RCC 7860 (cell line): ENCODE measurements at regions not wholly inside any gene's neighbourhood (a gene's known extent, or its start where the extent isn't known, plus 50 kb on each side); places are given as distances from the start of the nearest gene placed in this dataset.
A peak's percentile ranks its signal among the peaks of the same experiment; 100 is the strongest.
"Not testable (repeated sequence)": the region's sequence is repeated elsewhere in the genome, so short reads cannot be mapped to it uniquely, and the experiment has no call there.

Source experiments
- DNase-seq: peaks from one replicate; pipeline ENCODE4 v3.0.0-alpha.2; 2015; ENCODE audit warnings: low spot score
- FAIRE-seq: peaks from 2 replicates; lab custom pipeline; 2012; peaks lifted over from hg19 to GRCh38; lab: Jason Lieb, UNC

GRCh38 chr3:38966811-38967692 lies 84.7 kb downstream of the SCN11A start:
- FAIRE-seq (no peak), DNase-seq (no peak)

GRCh38 chr3:38964646-38965045 lies 87.1 kb downstream of the SCN11A start:
- FAIRE-seq = no peak
- DNase-seq = no peak

- no peak for FAIRE-seq
These were observed 87.5 kb downstream of the SCN11A start for GRCh38 chr3:38964204-38964603.

GRCh38 chr3:38960953-38961622 lies 90.7 kb downstream of the SCN11A start:
- DNase-seq = no peak
- no peak for FAIRE-seq

More at GRCh38 chr3:38964204-38964603, 87.5 kb downstream of the SCN11A start:
- no peak for DNase-seq

- DNase-seq = no peak
- no peak for FAIRE-seq
These were observed 91.6 kb downstream of the SCN11A start for GRCh38 chr3:38960042-38960622.

- DNase-seq = no peak
- no peak for FAIRE-seq
These were observed 93.6 kb downstream of the SCN11A start for GRCh38 chr3:38958026-38958720.

GRCh38 chr3:38957296-38957695 lies 94.4 kb downstream of the SCN11A start:
- FAIRE-seq (no peak), DNase-seq (no peak)

GRCh38 chr3:38952721-38953120 lies 99.0 kb downstream of the SCN11A start:
- DNase-seq (no peak), FAIRE-seq (no peak)

- not testable (repeated sequence) for DNase-seq, FAIRE-seq
These were observed 100.6 kb downstream of the SCN11A start for GRCh38 chr3:38951167-38951566.

- DNase-seq (no peak), FAIRE-seq (no peak)
These were observed 101.2 kb downstream of the SCN11A start for GRCh38 chr3:38950581-38950980.

- DNase-seq (no peak), FAIRE-seq (no peak)
These were observed 101.8 kb downstream of the SCN11A start for GRCh38 chr3:38949994-38950393.

GRCh38 chr3:38940394-38940793 lies 111.3 kb downstream of the SCN11A start:
- FAIRE-seq = no peak
- no peak for DNase-seq

- FAIRE-seq (no peak), DNase-seq (no peak)
These were observed 109.3 kb upstream of the SCN10A start for GRCh38 chr3:38925351-38925750.

GRCh38 chr3:38916706-38917105 lies 100.7 kb upstream of the SCN10A start:
- FAIRE-seq = no peak
- DNase-seq = peak; percentile 4

- FAIRE-seq = no peak
- no peak for DNase-seq
These were observed 91.4 kb upstream of the SCN10A start for GRCh38 chr3:38907426-38907825.

- DNase-seq (no peak), FAIRE-seq (no peak)
These were observed 74.4 kb upstream of the SCN10A start for GRCh38 chr3:38890426-38890825.

- no peak for DNase-seq
- FAIRE-seq = no peak
These were observed 62.6 kb upstream of the SCN10A start for GRCh38 chr3:38878646-38879045.
